Heart right ventricle (tissue), 16 donors: ENCODE measurements at regions not wholly inside any gene's neighbourhood (a gene's known extent, or its start where the extent isn't known, plus 50 kb on each side); places are given as distances from the start of the nearest gene placed in this dataset.

ENCODE experiments used
- ATAC-seq, 8 donors: fragments of 200-7000 bp; cut with Tn5 transposase; one replicate each; pipeline ENCODE4 v1.9.1; 2020; ENCODE audit warnings: mild to moderate bottlenecking in 8 of 8, moderate library complexity in 8 of 8, moderate number of reproducible peaks in 1 of 8
- DNase-seq, 2 donors: peaks; one replicate each; pipeline ENCODE4 v3.0.0-alpha.2; 2020
- H3K27ac ChIP-seq, 10 donors: fragments of 200-600 bp; sonication (generic) in 2 of 10; one replicate each; pipeline versions ENCODE4 v1.5.0 to v1.8.0; 2020 to 2022; ENCODE audit warnings: mild to moderate bottlenecking in 3 of 10
- H3K27me3 ChIP-seq, 7 donors: fragments of 200-600 bp; one replicate each; pipeline ENCODE4 v1.8.0; 2021 to 2022; ENCODE audit warnings: mild to moderate bottlenecking in 2 of 7
- H3K36me3 ChIP-seq, 9 donors: fragments of 200-600 bp; sonication (generic) in 1 of 9; one replicate each; pipeline versions ENCODE4 v1.5.0 to v1.8.0; 2020 to 2022; ENCODE audit warnings: mild to moderate bottlenecking in 2 of 9
- H3K4me1 ChIP-seq, 9 donors: fragments of 200-600 bp; sonication (generic) in 1 of 9; one replicate each; pipeline versions ENCODE4 v1.5.0 to v1.8.0; 2020 to 2022; ENCODE audit warnings: mild to moderate bottlenecking in 4 of 9
- H3K4me3 ChIP-seq, 10 donors: fragments of 200-600 bp; sonication (generic) in 2 of 10; one replicate each; pipeline versions ENCODE4 v1.5.0 to v1.8.0; 2020 to 2022; ENCODE audit warnings: mild to moderate bottlenecking in 7 of 10, moderate library complexity in 2 of 10
- H3K9me3 ChIP-seq, 11 donors: fragments of 200-600 bp in 10 of 11; sonication (generic) in 2 of 11; one replicate each; pipeline versions ENCODE4 v1.5.0 to v1.8.0; 2013 to 2022; ENCODE audit warnings: mild to moderate bottlenecking in 2 of 11, control low read depth in 1 of 11, moderate library complexity in 1 of 11
- WGBS, 2 donors: extraction: QIAGEN DNeasy Blood & Tissue Kit; methylation state at CpG; one replicate each; pipeline ENCODE4 v1.1.7; 2013; ENCODE audit warnings: inconsistent platforms in 1 of 2; 5-methylcytosine and 5-hydroxymethylcytosine counted together
- intact Hi-C, 10 donors: fragments of 100-400 bp; cut with DNase I; formaldehyde crosslinking; loops; one replicate each; pipeline versions ENCODE4 v1.11.1 to v1.14.2; 2022
- TF ChIP-seq, protein P1 (sequence below), 9 donors: fragments of 200-600 bp; sonication (generic) in 2 of 9; IDR thresholded peaks; one replicate each; pipeline versions ENCODE4 v1.5.0 to v1.8.0; 2021 to 2022; ENCODE audit warnings: antibody characterized with exemption in 9 of 9, mild to moderate bottlenecking in 5 of 9, moderate library complexity in 1 of 9
- donor health status: Arrhythmogenic right ventricular cardiomyopathy.
- donor health status: ischemic (EF 13 %, LVEDD 7.1; RV severe dilation, severe dysfunction).
- donor health status: healthy with polysubstance abuse.
- donor health status: DM: no; HTN: yes; CAD: no.
- donor health status: DM: no; HTN: no; CAD: no.
- donor health status: ischemic (EF 25% LVEDD 6.9; RV normal size, moderate dysfunction).
- donor health status: ischemic (EF 25% LVEDD 5.7; RV mildly dilated, moderate dysfunction).
- donor health status: healthy.
- donor health status: DM: yes; HTN: yes; CAD: no.
- donor health status: Ischemic cardiomyopathy.
- donor health status: ischemic (EF 35%, LVEDD 5.7; RV mildly dilated, moderate dysfunction).
- donor health status: nonischemic (EF 11% LVEDD 7.7; RV severe dilation, severe dysfunction).
- donor health status: DM: yes; HTN: yes; CAD: no.
- donor health status: PGD.
- donor health status: ischemic (EF 29% LVEDD 5.4; RV normal size, mild dysfunction).
- donor health status: nonischemic (EF 23%, LVEDD 6.1; RV moderate dilation, normal function).

DNA sequence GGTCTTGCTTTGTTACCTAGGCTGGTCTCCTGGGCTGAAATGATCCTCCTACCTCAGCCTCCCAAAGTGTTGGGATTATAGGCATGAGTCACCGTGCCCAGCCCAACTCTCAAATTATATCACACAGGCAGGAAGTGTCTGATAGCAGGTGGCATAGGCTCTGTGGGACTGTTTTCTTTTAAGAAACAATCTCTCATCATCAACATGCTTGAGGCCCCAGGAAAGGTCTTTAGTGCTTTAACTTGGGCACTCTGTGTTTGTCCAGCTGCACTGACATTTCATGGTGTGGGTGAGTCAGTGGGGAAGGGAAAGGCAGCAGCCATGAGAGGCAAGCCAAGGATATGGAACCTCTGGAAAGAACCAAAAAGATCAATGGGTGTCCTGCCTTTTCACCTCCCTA, 88.1 kb upstream of the TSPAN5 start:
- no peaks in the 10 kb centered on the region for H3K9me3 ChIP-seq
- TF ChIP-seq, protein P1, sequence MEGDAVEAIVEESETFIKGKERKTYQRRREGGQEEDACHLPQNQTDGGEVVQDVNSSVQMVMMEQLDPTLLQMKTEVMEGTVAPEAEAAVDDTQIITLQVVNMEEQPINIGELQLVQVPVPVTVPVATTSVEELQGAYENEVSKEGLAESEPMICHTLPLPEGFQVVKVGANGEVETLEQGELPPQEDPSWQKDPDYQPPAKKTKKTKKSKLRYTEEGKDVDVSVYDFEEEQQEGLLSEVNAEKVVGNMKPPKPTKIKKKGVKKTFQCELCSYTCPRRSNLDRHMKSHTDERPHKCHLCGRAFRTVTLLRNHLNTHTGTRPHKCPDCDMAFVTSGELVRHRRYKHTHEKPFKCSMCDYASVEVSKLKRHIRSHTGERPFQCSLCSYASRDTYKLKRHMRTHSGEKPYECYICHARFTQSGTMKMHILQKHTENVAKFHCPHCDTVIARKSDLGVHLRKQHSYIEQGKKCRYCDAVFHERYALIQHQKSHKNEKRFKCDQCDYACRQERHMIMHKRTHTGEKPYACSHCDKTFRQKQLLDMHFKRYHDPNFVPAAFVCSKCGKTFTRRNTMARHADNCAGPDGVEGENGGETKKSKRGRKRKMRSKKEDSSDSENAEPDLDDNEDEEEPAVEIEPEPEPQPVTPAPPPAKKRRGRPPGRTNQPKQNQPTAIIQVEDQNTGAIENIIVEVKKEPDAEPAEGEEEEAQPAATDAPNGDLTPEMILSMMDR (IDR thresholded peaks at IDR 0.05) = no peak
- no peaks in the 10 kb centered on the region for H3K27me3 ChIP-seq
- H3K4me3 ChIP-seq = no peak overlapping the region
- intact Hi-C loops = loop anchor here in 1 of 10 donors (10.0 kb wide), 1 partner anchor 658 kb away; no protein-coding TSS in a partner anchor
- DNase-seq (no peak), ATAC-seq (no peak)
- no peak overlapping the region for H3K27ac ChIP-seq
- H3K36me3 ChIP-seq = no peaks in the 10 kb centered on the region
- 47 to 93% methylated on average over 1 of the region's 1 CpG for WGBS, 2 donors
- no peaks in the 10 kb centered on the region for H3K4me1 ChIP-seq

DNA sequence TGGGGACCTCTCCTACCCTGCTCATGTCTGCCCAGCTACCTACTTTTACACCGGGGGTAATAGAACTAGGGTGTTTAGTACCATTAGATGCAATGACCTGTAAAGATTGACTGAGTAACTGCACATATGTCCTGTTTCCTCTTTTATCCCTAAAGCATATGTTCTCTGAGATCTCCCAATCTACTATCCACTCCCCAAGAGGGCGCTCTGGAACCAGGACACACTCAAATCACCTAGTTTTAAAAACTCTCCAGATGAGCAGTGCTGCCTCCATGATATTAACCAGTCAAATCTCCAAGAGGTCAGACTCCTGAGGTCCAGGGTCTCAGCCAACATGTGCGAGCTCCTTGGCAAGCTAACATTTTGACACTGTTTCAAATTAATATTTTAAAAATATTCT, 87.0 kb upstream of the TSPAN5 start:
- Histone ChIP-seq H3K9me3 (no peaks in the 10 kb centered on the region), H3K4me3 (no peak overlapping the region), H3K27me3 (no peaks in the 10 kb centered on the region), H3K4me1 (no peaks in the 10 kb centered on the region), H3K36me3 (no peaks in the 10 kb centered on the region), H3K27ac (no peak overlapping the region)
- ATAC-seq = peak in 2 of 8 donors; percentile 27 to 44
- intact Hi-C loops = loop anchor here in 1 of 10 donors (10.0 kb wide), 1 partner anchor 659 kb away; no protein-coding TSS in a partner anchor
- DNase-seq = no peak
- WGBS, 2 donors = 64 to 71% methylated on average over 3 of the region's 3 CpGs
- TF ChIP-seq, protein P1 (IDR thresholded peaks at IDR 0.05) = peak in 4 of 9 donors; percentile 28 to 43 (median 34)

DNA sequence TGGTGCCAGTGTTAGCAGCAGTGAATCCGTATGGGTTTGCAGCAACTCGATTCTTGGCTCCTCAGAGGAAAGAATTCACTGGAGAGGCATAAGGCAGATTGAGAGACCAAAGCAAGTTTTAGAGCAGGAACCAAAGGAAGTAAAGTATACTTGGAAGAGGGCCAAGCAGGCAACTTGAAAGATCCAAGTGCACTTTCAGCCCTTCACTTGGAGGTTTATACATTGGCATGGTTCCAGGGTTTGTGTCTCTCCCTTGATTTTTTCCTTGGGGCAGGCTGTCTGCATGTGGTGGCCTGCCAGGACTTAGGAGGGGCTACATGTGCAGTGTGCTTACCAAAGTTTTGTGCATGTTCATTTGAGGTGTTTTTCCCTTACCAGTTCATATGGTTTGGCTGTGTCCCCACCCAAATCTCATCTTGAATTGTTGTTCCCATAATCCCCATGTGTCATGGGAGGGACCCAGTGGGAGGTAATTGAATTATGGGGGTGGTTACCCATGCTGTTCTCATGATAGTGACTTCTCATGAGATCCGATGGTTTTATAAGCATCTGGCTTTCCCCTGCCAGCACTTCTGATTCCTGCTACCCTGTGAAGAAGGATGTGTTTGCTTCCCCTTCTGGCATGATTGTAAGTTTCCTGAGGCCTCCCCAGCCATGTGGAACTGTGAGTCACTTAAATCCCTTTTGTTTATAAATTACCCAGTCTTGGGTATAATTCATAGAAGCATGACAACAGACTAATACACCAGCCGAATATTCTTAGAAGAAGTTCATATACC, 86.2 kb upstream of the TSPAN5 start:
- Histone ChIP-seq H3K4me3 (no peak overlapping the region), H3K36me3 (no peaks in the 10 kb centered on the region), H3K27me3 (no peaks in the 10 kb centered on the region), H3K9me3 (no peaks in the 10 kb centered on the region), H3K4me1 (no peaks in the 10 kb centered on the region), H3K27ac (no peak overlapping the region)
- intact Hi-C loops = loop anchor here in 1 of 10 donors (10.0 kb wide), 1 partner anchor 660 kb away; no protein-coding TSS in a partner anchor
- 81 to 82% methylated on average over 4 of the region's 4 CpGs for WGBS, 2 donors
- TF ChIP-seq, protein P1 (IDR thresholded peaks at IDR 0.05) = no peak
- no peak for DNase-seq
- ATAC-seq = no peak

DNA sequence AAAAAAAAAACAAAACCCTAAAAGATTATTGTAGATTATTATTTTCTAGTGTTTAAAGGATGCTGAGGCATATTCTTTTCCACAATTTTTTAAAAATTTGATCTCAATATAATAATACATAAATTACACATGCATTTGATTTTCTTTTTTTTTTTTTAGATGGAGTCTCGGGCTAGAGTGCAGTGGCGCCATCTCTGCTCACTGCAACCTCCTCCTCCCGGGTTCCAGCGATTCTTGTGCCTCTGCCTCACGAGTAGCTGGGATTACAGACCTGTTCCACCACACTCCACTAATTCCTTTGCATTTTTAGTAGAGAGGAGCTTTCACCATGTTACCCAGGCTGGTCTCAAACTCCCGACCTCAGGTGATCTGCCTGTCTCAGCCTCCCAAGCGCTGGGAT, 83.5 kb upstream of the TSPAN5 start:
- Histone ChIP-seq H3K27ac (no peak overlapping the region), H3K4me3 (no peak overlapping the region), H3K36me3 (no peaks in the 10 kb centered on the region), H3K4me1 (no peaks in the 10 kb centered on the region), H3K9me3 (peaks cover 0 to 15% (median 0%) of the 10 kb centered on the region in 11 donors), H3K27me3 (no peaks in the 10 kb centered on the region)
- DNase-seq (no peak), ATAC-seq (no peak)
- 79 to 87% methylated on average over 7 of the region's 7 CpGs for WGBS, 2 donors
- intact Hi-C loops = loop anchor here in 1 of 10 donors (10.0 kb wide), 1 partner anchor 663 kb away; no protein-coding TSS in a partner anchor
- TF ChIP-seq, protein P1 (IDR thresholded peaks at IDR 0.05) = no peak
